ENCODE measurements at regions not wholly inside any gene's neighbourhood (a gene's known extent, or its start where the extent isn't known, plus 50 kb on each side); places are given as distances from the start of the nearest gene placed in this dataset.

GRCh38 chr5:168153876-168154270 lies 137.6 kb upstream of the WWC1 start:
- TF ChIP-seq POLR2A (IDR thresholded peaks at IDR 0.05), result no peak
- TF ChIP-seq, protein P1, sequence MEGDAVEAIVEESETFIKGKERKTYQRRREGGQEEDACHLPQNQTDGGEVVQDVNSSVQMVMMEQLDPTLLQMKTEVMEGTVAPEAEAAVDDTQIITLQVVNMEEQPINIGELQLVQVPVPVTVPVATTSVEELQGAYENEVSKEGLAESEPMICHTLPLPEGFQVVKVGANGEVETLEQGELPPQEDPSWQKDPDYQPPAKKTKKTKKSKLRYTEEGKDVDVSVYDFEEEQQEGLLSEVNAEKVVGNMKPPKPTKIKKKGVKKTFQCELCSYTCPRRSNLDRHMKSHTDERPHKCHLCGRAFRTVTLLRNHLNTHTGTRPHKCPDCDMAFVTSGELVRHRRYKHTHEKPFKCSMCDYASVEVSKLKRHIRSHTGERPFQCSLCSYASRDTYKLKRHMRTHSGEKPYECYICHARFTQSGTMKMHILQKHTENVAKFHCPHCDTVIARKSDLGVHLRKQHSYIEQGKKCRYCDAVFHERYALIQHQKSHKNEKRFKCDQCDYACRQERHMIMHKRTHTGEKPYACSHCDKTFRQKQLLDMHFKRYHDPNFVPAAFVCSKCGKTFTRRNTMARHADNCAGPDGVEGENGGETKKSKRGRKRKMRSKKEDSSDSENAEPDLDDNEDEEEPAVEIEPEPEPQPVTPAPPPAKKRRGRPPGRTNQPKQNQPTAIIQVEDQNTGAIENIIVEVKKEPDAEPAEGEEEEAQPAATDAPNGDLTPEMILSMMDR (IDR thresholded peaks at IDR 0.05), result no peak

Measured in thyroid gland (tissue), 4 donors.